Effector memory CD8-positive, alpha-beta T cell (primary cell): ENCODE measurements at regions not wholly inside any gene's neighbourhood (a gene's known extent, or its start where the extent isn't known, plus 50 kb on each side); places are given as distances from the start of the nearest gene placed in this dataset.
"Not testable (repeated sequence)": the region's sequence is repeated elsewhere in the genome, so short reads cannot be mapped to it uniquely, and the experiment has no call there.

Source experiments
- ATAC-seq: fragments of 150-1000 bp; cut with Tn5 transposase; replicated peaks from 2 replicates; pipeline ENCODE4 v1.10.0; 2021; ENCODE audit warnings: mild to moderate bottlenecking, moderate library complexity
- DNase-seq, 3 experiments: peaks; one replicate each; pipeline ENCODE4 v3.0.0; 2021
- H3K27ac Mint-ChIP-seq, 2 donors: one replicate each; pipeline ENCODE4 v1.8.0; 2022; ENCODE audit warnings: mild to moderate bottlenecking in 2 of 2, mixed read lengths in 2 of 2, moderate library complexity in 2 of 2
- H3K27me3 Mint-ChIP-seq, 2 donors: one replicate each; pipeline ENCODE4 v1.8.0; 2022; ENCODE audit warnings: mixed read lengths in 2 of 2
- H3K36me3 Mint-ChIP-seq: one replicate; pipeline ENCODE4 v1.8.0; 2022; ENCODE audit warnings: mild to moderate bottlenecking, moderate library complexity, mixed read lengths; ENCODE audit not compliant: insufficient read depth
- H3K4me1 Mint-ChIP-seq, 2 donors: one replicate each; pipeline ENCODE4 v1.8.0; 2022; ENCODE audit warnings: low read depth in 2 of 2, mixed read lengths in 2 of 2
- H3K4me3 Mint-ChIP-seq, 2 donors: one replicate each; pipeline ENCODE4 v1.8.0; 2022; ENCODE audit warnings: mild to moderate bottlenecking in 2 of 2, mixed read lengths in 2 of 2, moderate library complexity in 2 of 2
- H3K9me3 Mint-ChIP-seq, 2 donors: one replicate each; pipeline ENCODE4 v1.8.0; 2022; ENCODE audit warnings: mixed read lengths in 2 of 2

DNA sequence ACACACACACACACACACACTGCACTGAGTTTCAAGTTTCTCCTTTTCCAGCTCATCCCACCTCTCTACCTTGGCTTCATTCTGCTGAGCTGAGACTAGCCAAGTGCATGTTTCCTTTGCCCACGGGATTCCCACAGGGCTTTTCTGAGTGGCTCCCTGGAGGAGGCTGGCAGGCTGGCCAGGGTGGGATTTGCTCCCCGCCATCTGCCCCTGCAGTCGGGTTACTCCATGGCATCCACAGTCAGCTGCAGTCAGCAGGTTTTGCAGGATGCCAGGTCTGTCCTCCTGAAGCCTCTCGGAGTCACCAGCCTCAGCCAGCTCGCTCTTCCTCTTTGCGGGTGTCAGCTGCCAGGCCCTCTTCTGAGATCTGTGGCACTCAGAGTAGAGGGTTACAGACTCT, 783.7 kb upstream of the SOX11 start:
- Mint-ChIP-seq H3K4me1 (no peaks in the 10 kb centered on the region), H3K27ac (no peak overlapping the region), H3K27me3 (no peaks in the 10 kb centered on the region), H3K9me3 (peaks cover 7 to 8% of the 10 kb centered on the region in 2 donors), H3K4me3 (no peak overlapping the region), H3K36me3 (no peaks in the 10 kb centered on the region)
- ATAC-seq (no peak), DNase-seq (no peak)

- Mint-ChIP-seq H3K27me3 (no peaks in the 10 kb centered on the region), H3K4me3 (no peak overlapping the region), H3K36me3 (no peaks in the 10 kb centered on the region), H3K27ac (no peak overlapping the region), H3K9me3 (peaks cover 7 to 8% of the 10 kb centered on the region in 2 donors), H3K4me1 (no peaks in the 10 kb centered on the region)
- ATAC-seq (no peak), DNase-seq (no peak)
Measured at GRCh38 chr2:4909346-4910009, 782.7 kb upstream of the SOX11 start.

DNA sequence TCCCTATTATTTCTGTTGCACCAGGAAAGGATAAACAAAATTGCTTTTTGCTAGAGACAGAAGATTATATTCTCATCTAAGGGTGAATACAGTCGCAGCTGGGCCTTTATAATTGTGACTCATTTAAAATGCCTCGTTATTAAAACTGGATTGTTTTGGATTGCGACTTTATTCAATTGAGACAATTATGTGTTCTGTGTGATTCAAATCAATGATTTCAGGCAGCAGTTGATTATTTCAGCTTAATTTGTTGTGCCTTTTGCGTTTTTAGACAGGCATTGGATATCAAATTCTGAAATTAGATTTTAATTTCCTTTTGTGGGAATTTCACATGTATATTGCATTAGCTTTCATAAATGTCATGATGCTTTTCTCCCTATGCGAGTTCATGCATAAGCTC, 778.1 kb upstream of the SOX11 start:
- ATAC-seq (no peak), DNase-seq (no peak)
- Mint-ChIP-seq H3K9me3 (peaks cover 4 to 14% of the 10 kb centered on the region in 2 donors), H3K4me1 (no peaks in the 10 kb centered on the region), H3K27ac (no peak overlapping the region), H3K27me3 (no peaks in the 10 kb centered on the region), H3K36me3 (no peaks in the 10 kb centered on the region), H3K4me3 (no peak overlapping the region)

GRCh38 chr2:4914551-4914950, 777.6 kb upstream of the SOX11 start:
- Mint-ChIP-seq H3K4me3 (no peak overlapping the region), H3K4me1 (no peaks in the 10 kb centered on the region)

DNA sequence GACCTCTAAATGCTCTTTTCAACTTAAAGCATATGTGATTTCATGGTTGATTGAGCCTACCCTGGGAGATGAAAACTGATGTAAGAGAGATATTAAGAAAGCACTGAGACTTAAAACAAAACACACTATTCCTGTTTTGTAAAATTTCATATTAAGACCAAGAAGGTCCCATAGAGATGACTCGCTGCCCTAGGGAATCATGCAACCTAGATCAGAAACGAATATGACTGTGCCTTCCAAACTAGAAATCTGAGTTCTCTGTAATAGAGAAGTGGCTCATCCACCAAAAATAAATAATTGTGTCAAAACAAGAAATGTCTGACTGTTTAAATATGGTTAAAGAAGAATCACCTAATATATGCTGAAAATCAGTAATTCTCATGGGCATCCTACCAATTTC, 776.8 kb upstream of the SOX11 start:
- DNase-seq (no peak), ATAC-seq (no peak)
- Mint-ChIP-seq H3K4me1 (no peaks in the 10 kb centered on the region), H3K4me3 (no peak overlapping the region), H3K27ac (no peak overlapping the region), H3K9me3 (peaks cover 2 to 12% of the 10 kb centered on the region in 2 donors), H3K36me3 (no peaks in the 10 kb centered on the region), H3K27me3 (no peaks in the 10 kb centered on the region)

More at GRCh38 chr2:4914551-4914950, 777.6 kb upstream of the SOX11 start:
- Mint-ChIP-seq H3K27ac (no peak overlapping the region), H3K36me3 (no peaks in the 10 kb centered on the region), H3K27me3 (no peaks in the 10 kb centered on the region), H3K9me3 (peaks cover 3 to 12% of the 10 kb centered on the region in 2 donors)
- ATAC-seq (no peak), DNase-seq (no peak)

- Mint-ChIP-seq H3K4me3 (no peak overlapping the region), H3K27me3 (no peaks in the 10 kb centered on the region), H3K27ac (no peak overlapping the region), H3K4me1 (no peaks in the 10 kb centered on the region), H3K36me3 (no peaks in the 10 kb centered on the region), H3K9me3 (peaks cover 2 to 12% of the 10 kb centered on the region in 2 donors)
- no peak for DNase-seq
- no peak for ATAC-seq
Measured at GRCh38 chr2:4916094-4916493, 776.1 kb upstream of the SOX11 start.

GRCh38 chr2:4930704-4931103, 761.5 kb upstream of the SOX11 start:
- ATAC-seq (no peak), DNase-seq (no peak)
- H3K4me3 Mint-ChIP-seq = no peak overlapping the region
- H3K9me3 Mint-ChIP-seq = peaks cover 10 to 11% of the 10 kb centered on the region in 2 donors
- no peaks in the 10 kb centered on the region for H3K27me3 Mint-ChIP-seq
- H3K4me1 Mint-ChIP-seq = no peaks in the 10 kb centered on the region
- H3K27ac Mint-ChIP-seq = no peak overlapping the region
- peaks cover 2% of the 10 kb centered on the region for H3K36me3 Mint-ChIP-seq

DNA sequence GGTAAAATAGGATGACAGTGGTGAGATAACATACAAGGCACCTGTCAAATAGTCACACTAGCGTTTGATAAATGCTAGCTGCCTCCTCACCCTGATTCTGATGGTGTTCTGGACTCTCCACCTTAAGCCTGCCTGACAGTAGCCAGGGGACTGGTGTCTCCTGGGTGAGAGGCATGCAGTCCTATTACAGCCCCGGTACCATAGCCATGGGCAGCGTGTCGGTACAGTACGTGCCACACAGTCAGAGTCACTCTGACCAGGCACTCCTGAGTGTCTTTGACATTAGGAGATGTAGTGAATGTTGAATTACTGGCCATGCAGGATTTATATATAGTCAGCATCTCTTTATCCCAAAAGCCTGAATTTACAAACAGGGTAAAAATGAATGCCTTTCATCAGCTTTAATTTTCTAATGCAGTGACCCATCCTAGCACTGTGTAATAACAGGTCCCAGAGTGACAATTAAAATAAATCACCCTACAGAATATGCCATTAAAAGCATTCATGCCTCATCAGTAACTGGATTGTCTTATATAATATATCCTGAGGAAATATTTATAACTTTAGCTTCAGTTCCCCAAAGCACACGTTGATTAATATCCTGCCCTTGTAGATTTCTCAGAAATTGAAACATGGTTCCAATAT, 760.3 kb upstream of the SOX11 start:
- Mint-ChIP-seq H3K4me1 (no peaks in the 10 kb centered on the region), H3K4me3 (no peak overlapping the region), H3K9me3 (peaks cover 10 to 11% of the 10 kb centered on the region in 2 donors), H3K36me3 (no peaks in the 10 kb centered on the region), H3K27ac (no peak overlapping the region), H3K27me3 (no peaks in the 10 kb centered on the region)
- no peak for ATAC-seq
- DNase-seq = no peak

DNA sequence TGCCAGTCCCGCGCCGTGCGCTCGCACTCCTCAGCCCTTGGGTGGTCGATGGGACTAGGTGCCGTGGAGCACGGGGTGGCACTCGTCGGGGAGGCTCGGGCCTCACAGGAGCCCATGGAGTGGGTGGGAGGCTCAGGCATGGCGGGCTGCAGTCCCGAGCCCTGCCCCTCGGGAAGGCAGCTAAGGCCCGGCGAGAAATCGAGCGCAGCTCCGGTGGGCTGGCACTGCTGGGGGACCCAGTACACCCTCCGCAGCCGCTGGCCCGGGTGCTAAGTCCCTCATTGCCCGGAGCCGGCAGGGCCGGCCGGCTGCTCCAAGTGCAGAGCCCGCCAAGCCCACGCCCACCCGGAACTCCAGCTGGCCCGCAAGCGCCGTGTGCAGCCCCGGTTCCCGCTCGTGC, 756.9 kb upstream of the SOX11 start:
- H3K27me3 Mint-ChIP-seq, H3K4me1 Mint-ChIP-seq, H3K9me3 Mint-ChIP-seq, H3K4me3 Mint-ChIP-seq, ATAC-seq, H3K27ac Mint-ChIP-seq, H3K36me3 Mint-ChIP-seq, DNase-seq: not testable (repeated sequence)

- no peaks in the 10 kb centered on the region for H3K4me1 Mint-ChIP-seq
- DNase-seq (no peak), ATAC-seq (no peak)
- H3K36me3 Mint-ChIP-seq = no peaks in the 10 kb centered on the region
- H3K27me3 Mint-ChIP-seq = no peaks in the 10 kb centered on the region
- H3K9me3 Mint-ChIP-seq = peaks cover 6 to 7% of the 10 kb centered on the region in 2 donors
- H3K27ac Mint-ChIP-seq = no peak overlapping the region
- no peak overlapping the region for H3K4me3 Mint-ChIP-seq
Measured at GRCh38 chr2:4937550-4937949, 754.6 kb upstream of the SOX11 start.

GRCh38 chr2:4938206-4938605, 754.0 kb upstream of the SOX11 start:
- H3K4me1 Mint-ChIP-seq = no peaks in the 10 kb centered on the region
- no peaks in the 10 kb centered on the region for H3K27me3 Mint-ChIP-seq
- H3K27ac Mint-ChIP-seq = no peak overlapping the region
- H3K36me3 Mint-ChIP-seq = no peaks in the 10 kb centered on the region
- H3K4me3 Mint-ChIP-seq = no peak overlapping the region
- peaks cover 6 to 7% of the 10 kb centered on the region in 2 donors for H3K9me3 Mint-ChIP-seq
- DNase-seq = no peak
- ATAC-seq = no peak

GRCh38 chr2:4942441-4942840, 749.7 kb upstream of the SOX11 start:
- Mint-ChIP-seq H3K36me3 (no peaks in the 10 kb centered on the region), H3K4me3 (no peak overlapping the region), H3K4me1 (no peaks in the 10 kb centered on the region), H3K27me3 (no peaks in the 10 kb centered on the region), H3K27ac (no peak overlapping the region), H3K9me3 (peaks cover 6% of the 10 kb centered on the region in 2 donors)
- ATAC-seq = no peak
- DNase-seq = no peak

GRCh38 chr2:4947911-4948310, 744.3 kb upstream of the SOX11 start:
- Mint-ChIP-seq H3K9me3 (peaks cover 0 to 18% of the 10 kb centered on the region in 2 donors), H3K4me3 (no peak overlapping the region), H3K27me3 (no peaks in the 10 kb centered on the region), H3K27ac (no peak overlapping the region), H3K36me3 (no peaks in the 10 kb centered on the region), H3K4me1 (no peaks in the 10 kb centered on the region)
- ATAC-seq (no peak), DNase-seq (no peak)

GRCh38 chr2:4951368-4951767, 740.8 kb upstream of the SOX11 start:
- Mint-ChIP-seq H3K4me3 (no peak overlapping the region), H3K9me3 (peaks cover 0 to 18% of the 10 kb centered on the region in 2 donors), H3K4me1 (no peaks in the 10 kb centered on the region), H3K36me3 (no peaks in the 10 kb centered on the region), H3K27me3 (no peaks in the 10 kb centered on the region), H3K27ac (no peak overlapping the region)
- ATAC-seq = no peak
- no peak for DNase-seq
